IMR-90 (cell line): ENCODE measurements at regions not wholly inside any gene's neighbourhood (a gene's known extent, or its start where the extent isn't known, plus 50 kb on each side); places are given as distances from the start of the nearest gene placed in this dataset.

Source experiments
- ATAC-seq: fragments of 200-7000 bp; cut with Tn5 transposase; 2 replicates; pipeline ENCODE4 v1.9.1; 2020; ENCODE audit warnings: low read depth, mild to moderate bottlenecking, moderate library complexity
- BruUV-seq: library from RNA; stranded (reverse); fragments of 400-500 nt; replicated peaks from 2 replicates; lab custom pipeline; 2021; lab: Mats Ljungman, UMichigan
- CTCF ChIA-PET: fragments of 300-600 bp; formaldehyde crosslinking; extraction: SDS; loops from one replicate; lab custom pipeline; 2021; ENCODE audit warnings: antibody characterized with exemption; lab: Yijun Ruan, JAX
- POLR2A ChIA-PET: fragments of 300-600 bp; sonication (Branson Sonifier 250); formaldehyde crosslinking; loops from one replicate; lab custom pipeline; 2022; ENCODE audit warnings: antibody characterized with exemption; ENCODE audit not compliant: unreplicated experiment; lab: Charles Lee
- DNase-seq: peaks from one replicate; pipeline ENCODE4 v3.0.0; 2013
- H2AFZ ChIP-seq: replicated peaks from 2 replicates; pipeline ENCODE3; 2013; ENCODE audit warnings: low read length, mild to moderate bottlenecking; ENCODE audit not compliant: poor library complexity
- H2AK5ac ChIP-seq: 2 replicates; pipeline ENCODE4 v1.6.1; 2013; ENCODE audit warnings: low read depth, low read length, inconsistent platforms
- H2AK9ac ChIP-seq: replicated peaks from 2 replicates; pipeline ENCODE3; 2013; ENCODE audit warnings: mild to moderate bottlenecking, low read depth, low read length, moderate library complexity; ENCODE audit not compliant: poor library complexity
- H2BK120ac ChIP-seq: 2 replicates; pipeline ENCODE4 v1.6.1; 2013; ENCODE audit warnings: low read depth, low read length, inconsistent platforms
- H2BK15ac ChIP-seq: 3 replicates; pipeline ENCODE4 v1.6.1; 2013; ENCODE audit warnings: low read depth, low read length, inconsistent platforms
- H2BK20ac ChIP-seq: 2 replicates; pipeline ENCODE4 v1.6.1; 2013; ENCODE audit warnings: low read depth, mild to moderate bottlenecking, inconsistent platforms, low read length, moderate library complexity
- H2BK5ac ChIP-seq: 2 replicates; pipeline ENCODE4 v1.6.1; 2013; ENCODE audit warnings: mild to moderate bottlenecking, low read depth, low read length, inconsistent platforms; ENCODE audit not compliant: poor library complexity, severe bottlenecking
- H3K14ac ChIP-seq: replicated peaks from 2 replicates; pipeline ENCODE4 v1.6.1; 2013; ENCODE audit warnings: low read depth, low read length, inconsistent platforms
- H3K18ac ChIP-seq: 2 replicates; pipeline ENCODE4 v1.6.1; 2013; ENCODE audit warnings: low read depth, low read length, control low read depth
- H3K23ac ChIP-seq: 2 replicates; pipeline ENCODE4 v1.6.1; 2013; ENCODE audit warnings: low read depth, low read length, inconsistent platforms
- H3K27ac ChIP-seq: 2 replicates; pipeline ENCODE4 v1.5.1; 2013; ENCODE audit warnings: mild to moderate bottlenecking, control low read depth, low read length; ENCODE audit not compliant: insufficient read depth
- H3K27me3 ChIP-seq: 2 replicates; pipeline ENCODE4 v1.6.1; 2013; ENCODE audit warnings: low read length; ENCODE audit not compliant: control insufficient read depth, insufficient read depth
- H3K36me3 ChIP-seq: 2 replicates; pipeline ENCODE4 v1.6.1; 2013; ENCODE audit warnings: low read length, mixed read lengths; ENCODE audit not compliant: control insufficient read depth, insufficient read depth
- H3K4ac ChIP-seq: 2 replicates; pipeline ENCODE4 v1.6.1; 2013; ENCODE audit warnings: low read depth, low read length, inconsistent platforms
- H3K4me1 ChIP-seq: 2 replicates; pipeline ENCODE4 v1.6.1; 2013; ENCODE audit warnings: low read length, mixed read lengths; ENCODE audit not compliant: control insufficient read depth, insufficient read depth
- H3K4me2 ChIP-seq: 2 replicates; pipeline ENCODE4 v1.6.1; 2013; ENCODE audit warnings: low read depth, mild to moderate bottlenecking, control low read depth, low read length, moderate library complexity
- H3K4me3 ChIP-seq: 2 replicates; pipeline ENCODE4 v1.5.1; 2013; ENCODE audit warnings: low read depth, mild to moderate bottlenecking, control low read depth, low read length, moderate library complexity; ENCODE audit not compliant: insufficient read depth
- H3K56ac ChIP-seq: 2 replicates; pipeline ENCODE4 v1.6.1; 2013; ENCODE audit warnings: low read length, inconsistent platforms; ENCODE audit not compliant: insufficient read depth; ENCODE audit errors: extremely low read depth
- H3K79me1 ChIP-seq, 2 experiments: 2 replicates each; pipeline ENCODE4 v1.6.1; 2013; ENCODE audit warnings: low read length in 2 of 2, inconsistent platforms in 1 of 2, low read depth in 1 of 2
- H3K9ac ChIP-seq: 2 replicates; pipeline ENCODE4 v1.6.1; 2013; ENCODE audit warnings: low read depth, low read length, control low read depth
- H3K9me1 ChIP-seq: 2 replicates; pipeline ENCODE4 v1.6.1; 2013; ENCODE audit warnings: low read length, inconsistent platforms; ENCODE audit not compliant: insufficient read depth
- H3K9me3 ChIP-seq: 2 replicates; pipeline ENCODE4 v1.6.1; 2013; ENCODE audit warnings: low read length; ENCODE audit not compliant: control insufficient read depth, insufficient read depth
- H4K20me1 ChIP-seq: 2 replicates; pipeline ENCODE4 v1.6.1; 2013; ENCODE audit warnings: low read length, inconsistent platforms; ENCODE audit not compliant: insufficient read depth
- H4K5ac ChIP-seq: 2 replicates; pipeline ENCODE4 v1.6.1; 2013; ENCODE audit warnings: mild to moderate bottlenecking, low read depth, low read length, control low read depth
- H4K8ac ChIP-seq, 2 experiments: 2 replicates each; pipeline ENCODE4 v1.6.1; 2013; ENCODE audit warnings: low read depth in 2 of 2, low read length in 2 of 2, control low read depth in 1 of 2, inconsistent platforms in 1 of 2
- H4K91ac ChIP-seq: 2 replicates; pipeline ENCODE4 v1.6.1; 2013; ENCODE audit warnings: low read depth, low read length, inconsistent platforms; ENCODE audit not compliant: insufficient read depth
- BHLHE40 ChIP-seq: fragments of 150-350 bp; IDR thresholded peaks from 2 replicates; pipeline ENCODE4 v1.6.1; 2016; ENCODE audit warnings: mild to moderate bottlenecking, low read depth, low read length
- CEBPB ChIP-seq: IDR thresholded peaks from 2 replicates; pipeline ENCODE4 v1.6.1; 2012; ENCODE audit warnings: low read depth, low read length, improper control_type of control experiment
- CHD1 ChIP-seq: IDR thresholded peaks from 2 replicates; pipeline ENCODE4 v1.6.1; 2012; ENCODE audit warnings: low read depth, low read length, improper control_type of control experiment
- CTCF ChIP-seq: conservative IDR thresholded peaks from 2 replicates; pipeline ENCODE4 v1.5.1; 2012; ENCODE audit warnings: mild to moderate bottlenecking, low read depth, low read length, improper control_type of control experiment
- ELK1 ChIP-seq: fragments of 150-350 bp; IDR thresholded peaks from 2 replicates; pipeline ENCODE4 v1.6.1; 2016; ENCODE audit warnings: low read depth, mild to moderate bottlenecking, low read length, moderate library complexity, borderline replicate concordance
- FOS ChIP-seq: fragments of 150-350 bp; IDR thresholded peaks from 2 replicates; pipeline ENCODE4 v1.6.1; 2016; ENCODE audit warnings: low read depth, low read length
- MAFK ChIP-seq: IDR thresholded peaks from 2 replicates; pipeline ENCODE4 v1.6.1; 2012; ENCODE audit warnings: low read depth, low read length, improper control_type of control experiment
- MAZ ChIP-seq: IDR thresholded peaks from 2 replicates; pipeline ENCODE4 v1.6.1; 2012; ENCODE audit warnings: low read depth, mild to moderate bottlenecking, low read length, improper control_type of control experiment, moderate library complexity, borderline replicate concordance
- MXI1 ChIP-seq: IDR thresholded peaks from 2 replicates; pipeline ENCODE4 v1.6.1; 2012; ENCODE audit warnings: low read depth, mild to moderate bottlenecking, low read length, moderate library complexity, borderline replicate concordance
- NFE2L2 ChIP-seq: fragments of 150-350 bp; IDR thresholded peaks from 2 replicates; pipeline ENCODE4 v1.6.1; 2016; ENCODE audit warnings: low read depth, mild to moderate bottlenecking, low read length
- POLR2A ChIP-seq: IDR thresholded peaks from 2 replicates; pipeline ENCODE4 v1.6.1; 2012; ENCODE audit warnings: mild to moderate bottlenecking, low read depth, low read length
- RAD21 ChIP-seq: IDR thresholded peaks from 2 replicates; pipeline ENCODE4 v1.6.1; 2012; ENCODE audit warnings: low read length, improper control_type of control experiment
- RCOR1 ChIP-seq: IDR thresholded peaks from 2 replicates; pipeline ENCODE4 v1.6.1; 2012; ENCODE audit warnings: mild to moderate bottlenecking, low read length, improper control_type of control experiment; ENCODE audit not compliant: insufficient replicate concordance
- RFX5 ChIP-seq: IDR thresholded peaks from 2 replicates; pipeline ENCODE4 v1.8.0; 2012; ENCODE audit warnings: low read depth, mild to moderate bottlenecking, low read length, moderate library complexity
- SMC3 ChIP-seq: fragments of 150-350 bp; IDR thresholded peaks from 2 replicates; pipeline ENCODE4 v1.6.1; 2016; ENCODE audit warnings: low read depth, mild to moderate bottlenecking, antibody characterized with exemption, low read length, moderate library complexity
- USF2 ChIP-seq: fragments of 150-350 bp; IDR thresholded peaks from 2 replicates; pipeline ENCODE4 v1.6.1; 2017; ENCODE audit warnings: mild to moderate bottlenecking, antibody characterized with exemption, low read length, low read depth
- WGBS, 2 experiments: methylation state at CpG; one replicate each; pipeline versions ENCODE4 v1.1.5 to v1.1.7; 2013; ENCODE audit warnings: missing lambda C conversion rate in 2 of 2; ENCODE audit not compliant: insufficient read length in 1 of 2; ENCODE audit errors: extremely low coverage in 2 of 2; 5-methylcytosine and 5-hydroxymethylcytosine counted together
- dilution Hi-C: fragments of 300-500 bp; cut with HindIII; formaldehyde crosslinking; loops from one replicate; pipeline ENCODE4 v1.14.3; 2018; ENCODE audit warnings: low sequenced_read_pairs; ENCODE audit not compliant: unreplicated experiment
- in situ Hi-C: fragments of 300-500 bp; cut with MboI; formaldehyde crosslinking; loops from 3 replicates; pipeline ENCODE4 v1.14.3; 2019; ENCODE audit warnings: low sequenced_read_pairs, inconsistent platforms, mixed read lengths
- intact Hi-C: fragments of 100-400 bp; cut with micrococcal nuclease; formaldehyde crosslinking; loops from 2 replicates; pipeline ENCODE4 v1.10.0; 2022

GRCh38 chr3:64805248-64805647 lies 117.4 kb upstream of the ADAMTS9 start:
- H2AFZ ChIP-seq = no peak overlapping the region
- H3K9me1 ChIP-seq = 0 out of 2 replicates have a peak, but pooled peaks cover 3% of the 10 kb centered on the region
- H4K91ac ChIP-seq = no peak overlapping the region
- H3K4me2 ChIP-seq = no peak overlapping the region
- H3K4ac ChIP-seq = no peak overlapping the region
- no peak overlapping the region for H2AK5ac ChIP-seq
- no peak overlapping the region for H2BK20ac ChIP-seq
- DNase-seq (no peak), ATAC-seq (no peak)
- H3K14ac ChIP-seq = no peak overlapping the region
- no peak overlapping the region for H3K56ac ChIP-seq
- no peaks in the 10 kb centered on the region for H4K20me1 ChIP-seq
- no peak overlapping the region for H2BK15ac ChIP-seq
- peaks cover 4% of the 10 kb centered on the region; the same call in 1 of the 2 replicates for H3K36me3 ChIP-seq
- no CpG with 5 or more reads among the region's 2 CpGs for WGBS, 2 experiments
- no peak overlapping the region for H3K18ac ChIP-seq
- H4K5ac ChIP-seq = no peak overlapping the region
- intact Hi-C loops = no loop called here
- BruUV-seq = no TSS peak
- in situ Hi-C loops = no loop called here
- no peak overlapping the region for H4K8ac ChIP-seq
- no peaks in the 10 kb centered on the region for H3K9me3 ChIP-seq
- H2BK120ac ChIP-seq = no peak overlapping the region
- peaks cover 3% of the 10 kb centered on the region for H3K4me1 ChIP-seq
- no peak overlapping the region for H3K23ac ChIP-seq
- H3K27ac ChIP-seq = no peak overlapping the region
- no peaks in the 10 kb centered on the region for H3K27me3 ChIP-seq
- dilution Hi-C loops = no loop called here
- no peak overlapping the region for H2AK9ac ChIP-seq
- H3K9ac ChIP-seq = no peak overlapping the region
- ChIA-PET CTCF (no interaction called here), POLR2A (no interaction called here)
- H3K4me3 ChIP-seq = no peak overlapping the region
- TF ChIP-seq RCOR1 (no peak), RAD21 (no peak), USF2 (no peak), CEBPB (no peak), FOS (no peak), SMC3 (no peak), MAFK (no peak), MAZ (no peak), MXI1 (no peak), POLR2A (no peak), CTCF (no peak), NFE2L2 (no peak), RFX5 (no peak), CHD1 (no peak), ELK1 (no peak), BHLHE40 (no peak)
- H2BK5ac ChIP-seq = no peak overlapping the region
- no peaks in the 10 kb centered on the region for H3K79me1 ChIP-seq
